Endometrium (tissue), 2 donors: ENCODE measurements at regions not wholly inside any gene's neighbourhood (a gene's known extent, or its start where the extent isn't known, plus 50 kb on each side); places are given as distances from the start of the nearest gene placed in this dataset.
"Not testable (repeated sequence)": the region's sequence is repeated elsewhere in the genome, so short reads cannot be mapped to it uniquely, and the experiment has no call there.

Source experiments
- FAIRE-seq: peaks from 2 replicates; lab custom pipeline; 2012; peaks lifted over from hg19 to GRCh38; lab: Jason Lieb, UNC
- donor health status: control.
- donor health status: control.

DNA sequence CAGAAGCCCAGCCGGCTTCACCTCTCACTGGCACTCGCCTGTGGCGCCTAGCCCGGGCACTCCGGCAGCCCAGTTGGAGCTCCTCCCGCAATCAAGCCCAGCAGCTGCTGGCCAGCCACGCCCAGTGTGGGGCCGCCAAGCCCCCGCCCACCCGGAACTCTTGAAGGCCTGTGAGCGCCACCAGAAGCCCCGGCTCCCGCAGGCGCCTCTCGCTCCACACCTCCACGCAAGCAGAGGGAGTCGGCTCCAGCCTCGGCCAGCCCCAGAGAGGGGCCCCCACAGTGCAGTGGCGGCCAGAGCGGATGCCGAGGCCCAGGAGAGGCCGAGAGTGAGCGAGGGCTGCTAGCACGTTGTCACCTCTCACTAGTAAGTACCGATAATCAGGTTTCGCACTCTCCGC is 240.7 kb downstream of the TFEC start:
- FAIRE-seq, result no peak

GRCh38 chr7:115789473-115789872 is 241.1 kb downstream of the TFEC start:
- FAIRE-seq, result not testable (repeated sequence)

DNA sequence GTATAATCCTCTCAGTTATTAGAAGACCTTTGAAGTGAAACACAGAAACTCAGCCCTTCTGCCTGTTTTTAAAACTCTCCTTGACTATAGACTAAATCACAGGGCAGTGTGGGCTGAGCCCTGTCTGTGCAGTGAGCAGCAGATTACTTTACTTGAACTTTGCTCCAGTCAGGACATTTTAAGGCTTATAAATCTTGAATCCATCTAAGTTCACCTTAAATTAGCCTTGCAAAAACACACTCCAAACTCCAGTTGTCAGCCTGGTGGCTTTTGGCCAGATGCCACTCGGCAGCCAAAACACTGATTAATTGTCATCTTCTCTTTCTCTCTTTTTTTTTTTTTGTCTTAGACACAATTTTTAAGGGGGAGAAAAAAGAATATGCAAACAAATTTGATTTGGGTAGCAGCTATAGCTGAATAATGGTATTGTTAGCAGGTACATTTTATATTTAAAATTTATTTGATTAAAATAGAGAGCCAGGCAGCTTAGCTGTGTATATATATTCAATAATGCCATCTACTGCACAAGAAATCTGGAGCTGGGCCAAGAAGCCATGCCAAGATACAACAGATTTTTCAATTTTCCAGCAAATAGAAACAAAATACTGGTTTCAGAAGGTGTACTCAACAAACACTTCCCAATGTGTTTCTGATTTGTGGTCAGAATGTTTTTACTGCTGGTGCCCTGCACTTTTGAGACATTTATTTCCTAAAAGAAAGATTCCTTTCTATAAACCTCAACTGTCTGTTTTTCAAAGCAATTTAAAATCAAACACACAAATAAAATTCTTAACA is 247.7 kb downstream of the TFEC start:
- no peak for FAIRE-seq

DNA sequence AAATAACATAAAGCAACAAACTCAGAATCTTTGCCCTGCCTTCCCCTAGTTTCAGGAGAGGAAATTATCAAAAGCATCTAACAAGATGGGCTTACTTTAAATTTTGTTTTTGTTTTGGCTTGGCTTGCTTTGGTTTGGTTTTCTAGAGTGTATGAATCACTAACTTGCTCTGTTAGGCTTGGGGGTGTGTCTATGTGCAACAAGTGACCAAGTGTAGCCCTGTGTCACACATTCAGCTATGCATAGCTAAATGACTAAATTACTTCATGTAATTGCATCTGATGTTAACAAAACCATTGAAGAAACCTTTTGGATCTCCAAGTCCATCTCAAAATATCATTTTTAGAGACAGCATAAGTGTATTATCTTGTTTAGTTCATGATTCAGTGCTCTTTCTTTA is 251.0 kb downstream of the TFEC start:
- no peak for FAIRE-seq

DNA sequence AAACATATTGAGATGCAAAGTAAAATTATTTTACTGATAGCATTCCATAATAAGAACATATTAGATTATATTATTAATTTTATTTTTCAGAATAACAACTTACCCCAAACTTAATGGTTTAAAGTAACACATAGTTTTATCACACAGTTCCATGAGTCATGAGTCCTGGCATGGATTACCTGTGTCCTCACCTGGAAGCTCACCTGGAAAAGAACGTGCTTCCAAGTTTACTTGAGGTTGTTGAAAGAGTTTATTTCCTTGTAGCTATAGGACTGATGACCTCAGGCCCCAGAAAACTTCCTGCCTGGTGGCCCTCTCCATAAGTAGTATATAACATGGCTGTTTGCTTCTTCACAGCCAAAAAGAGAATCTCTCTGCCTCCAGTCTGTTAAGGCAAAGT is 254.6 kb downstream of the TFEC start:
- no peak for FAIRE-seq

GRCh38 chr7:115763347-115763746 is 267.2 kb downstream of the TFEC start:
- FAIRE-seq, result no peak

DNA sequence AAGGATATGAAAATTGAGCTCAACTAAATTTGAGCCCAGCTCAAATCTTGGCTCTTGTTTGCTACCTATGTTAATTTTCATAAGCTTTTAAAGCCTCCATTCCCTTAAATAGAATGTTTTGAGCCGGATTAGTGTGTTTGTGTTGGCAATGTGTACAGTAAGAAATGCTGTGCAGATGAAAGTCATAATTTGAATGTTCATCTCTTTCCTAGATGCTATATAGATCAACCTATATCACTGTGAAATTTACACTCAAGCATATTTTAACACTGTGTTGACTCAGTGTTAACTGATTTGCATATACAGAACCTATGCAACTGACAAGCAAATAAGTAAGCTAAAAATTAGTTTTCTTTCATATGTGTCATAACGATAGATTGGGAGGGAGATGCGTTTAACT is 272.5 kb downstream of the TFEC start:
- FAIRE-seq, result no peak

GRCh38 chr7:115754226-115754625 is 276.3 kb downstream of the TFEC start:
- no peak for FAIRE-seq

GRCh38 chr7:115749924-115750323 is 280.6 kb downstream of the TFEC start:
- FAIRE-seq, result no peak

DNA sequence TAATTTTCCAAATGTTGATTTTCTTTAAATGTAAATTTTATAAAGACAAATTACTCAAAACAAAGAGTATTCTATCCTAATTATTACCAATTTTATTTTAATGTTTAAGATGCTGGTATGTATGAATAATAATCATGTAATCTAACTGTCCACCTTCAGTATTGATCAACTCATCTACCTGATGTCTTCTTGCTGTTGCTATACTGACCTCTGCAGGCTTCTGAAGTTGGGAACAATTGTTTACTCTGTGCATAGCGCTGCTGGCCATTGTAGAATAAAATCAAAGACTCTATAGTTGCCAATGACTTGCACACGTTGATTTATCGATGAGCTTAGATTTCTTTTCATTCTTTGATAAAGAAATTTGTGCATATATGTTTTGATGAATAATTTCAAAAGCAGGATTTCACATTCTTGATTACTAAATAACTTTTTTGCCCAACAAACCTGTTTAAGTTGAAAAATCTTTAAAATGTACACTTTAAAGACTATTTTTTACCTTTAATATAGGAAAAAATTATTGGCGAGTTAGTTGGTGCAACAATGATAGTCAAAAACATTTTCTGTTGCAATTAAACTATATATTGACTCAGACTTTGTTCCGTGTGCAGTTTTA is 282.3 kb downstream of the TFEC start:
- FAIRE-seq, result no peak

- FAIRE-seq, result no peak
Observed at GRCh38 chr7:115747174-115747573, 283.4 kb downstream of the TFEC start.

GRCh38 chr7:115740043-115740442 is 290.5 kb downstream of the TFEC start:
- no peak for FAIRE-seq

DNA sequence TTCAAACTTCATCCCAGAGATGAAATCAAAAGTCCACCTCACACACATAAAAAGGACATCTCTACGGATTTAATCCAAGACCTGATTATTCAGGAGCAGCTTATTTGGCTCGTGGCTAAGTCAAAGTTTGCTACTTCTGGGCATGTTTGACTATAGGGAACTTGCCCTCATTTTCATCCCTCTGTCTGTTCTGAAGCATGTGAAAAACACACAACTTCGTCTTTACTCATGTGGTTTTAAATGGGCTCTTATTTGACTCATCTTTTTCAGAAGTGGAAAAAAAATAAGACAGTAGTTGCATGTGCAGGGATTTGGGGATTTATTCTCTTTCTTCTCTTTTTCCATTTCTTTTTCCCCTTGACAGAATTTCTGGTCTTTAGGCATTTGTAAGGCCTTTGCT is 295.9 kb downstream of the TFEC start:
- no peak for FAIRE-seq

DNA sequence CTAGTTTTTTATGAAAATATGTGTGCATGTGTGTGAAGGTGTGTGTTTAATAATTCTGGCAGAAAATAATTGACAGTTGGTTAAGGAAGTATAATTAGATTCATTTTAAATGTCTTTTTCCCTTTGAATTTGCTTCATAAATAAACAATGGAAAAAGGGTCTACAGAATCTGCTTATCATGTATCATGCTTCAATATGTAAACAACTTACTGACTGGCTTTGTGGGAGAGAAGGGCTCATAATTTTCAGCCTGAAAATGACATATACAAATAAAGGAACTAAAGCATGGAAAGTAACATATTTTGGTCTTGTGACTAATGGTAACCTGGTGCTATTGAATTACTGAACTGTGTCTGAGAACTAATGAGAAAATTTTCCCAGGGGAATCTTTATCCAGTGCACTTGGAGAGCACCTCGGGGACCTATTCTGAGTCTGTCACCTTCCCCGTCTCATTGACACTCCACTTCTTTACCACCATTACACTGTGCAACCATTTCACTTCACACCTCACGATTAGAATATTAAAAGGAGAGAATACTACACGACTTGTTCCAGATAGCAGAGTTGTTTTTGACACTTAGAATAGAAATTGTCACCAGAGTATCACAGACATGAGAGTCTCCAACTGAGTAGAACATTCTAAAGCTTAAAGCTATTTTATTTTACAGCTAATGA is 298.6 kb downstream of the TFEC start:
- no peak for FAIRE-seq

- FAIRE-seq, result no peak
Observed at GRCh38 chr7:115728518-115728917, 302.0 kb downstream of the TFEC start.

- FAIRE-seq, result no peak
Observed at GRCh38 chr7:115724400-115725056, 306.0 kb downstream of the TFEC start.

- FAIRE-seq, result no peak
Observed at GRCh38 chr7:115722302-115722977, 308.1 kb downstream of the TFEC start.

GRCh38 chr7:115721293-115722217 is 309.0 kb downstream of the TFEC start:
- no peak for FAIRE-seq

DNA sequence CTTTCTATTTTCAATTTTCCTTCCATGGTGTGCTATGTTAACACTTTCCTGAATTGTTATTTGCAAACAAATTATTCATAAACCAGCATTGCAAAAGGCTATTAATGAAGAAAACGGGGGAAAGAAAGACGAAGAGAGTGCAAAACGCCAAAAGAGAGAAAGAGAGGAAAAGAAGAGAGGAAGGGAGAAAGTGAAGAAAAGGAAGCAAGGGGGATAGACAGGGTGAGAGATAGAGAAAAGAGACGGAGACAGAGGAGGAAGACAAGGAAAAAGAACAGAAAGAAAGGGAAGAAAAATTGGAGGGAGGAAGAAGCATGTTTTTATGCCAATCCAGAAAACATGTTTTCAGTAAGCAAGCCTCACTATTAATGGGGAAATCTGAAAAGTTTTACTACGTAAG is 310.6 kb downstream of the TFEC start:
- FAIRE-seq, result no peak

- FAIRE-seq, result no peak
Observed at GRCh38 chr7:115709664-115710063, 320.9 kb downstream of the TFEC start.

- FAIRE-seq, result no peak
Observed at GRCh38 chr7:115708013-115708341, 322.6 kb downstream of the TFEC start.
